ENCODE measurements at regions not wholly inside any gene's neighbourhood (a gene's known extent, or its start where the extent isn't known, plus 50 kb on each side); places are given as distances from the start of the nearest gene placed in this dataset.

DNA sequence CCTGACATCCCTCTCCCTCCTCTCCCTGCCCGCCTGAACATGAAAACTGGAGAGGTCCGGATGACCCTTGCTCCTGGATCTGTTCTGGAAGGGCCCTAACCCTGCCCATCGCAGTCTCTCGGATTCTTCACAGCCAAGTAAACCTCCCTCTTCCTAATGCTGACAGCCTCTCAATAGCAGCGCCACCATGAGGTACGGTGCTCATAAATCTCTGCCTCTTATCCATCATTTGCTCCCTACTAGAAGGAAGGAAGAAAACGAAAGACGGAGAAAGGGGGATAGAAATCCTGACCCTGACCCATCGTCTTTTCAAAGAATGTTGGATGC is 257.9 kb downstream of the BCL11A start:
- DNase-seq (ENCODE audit: low read depth in 2 of 2), result no peak

DNA sequence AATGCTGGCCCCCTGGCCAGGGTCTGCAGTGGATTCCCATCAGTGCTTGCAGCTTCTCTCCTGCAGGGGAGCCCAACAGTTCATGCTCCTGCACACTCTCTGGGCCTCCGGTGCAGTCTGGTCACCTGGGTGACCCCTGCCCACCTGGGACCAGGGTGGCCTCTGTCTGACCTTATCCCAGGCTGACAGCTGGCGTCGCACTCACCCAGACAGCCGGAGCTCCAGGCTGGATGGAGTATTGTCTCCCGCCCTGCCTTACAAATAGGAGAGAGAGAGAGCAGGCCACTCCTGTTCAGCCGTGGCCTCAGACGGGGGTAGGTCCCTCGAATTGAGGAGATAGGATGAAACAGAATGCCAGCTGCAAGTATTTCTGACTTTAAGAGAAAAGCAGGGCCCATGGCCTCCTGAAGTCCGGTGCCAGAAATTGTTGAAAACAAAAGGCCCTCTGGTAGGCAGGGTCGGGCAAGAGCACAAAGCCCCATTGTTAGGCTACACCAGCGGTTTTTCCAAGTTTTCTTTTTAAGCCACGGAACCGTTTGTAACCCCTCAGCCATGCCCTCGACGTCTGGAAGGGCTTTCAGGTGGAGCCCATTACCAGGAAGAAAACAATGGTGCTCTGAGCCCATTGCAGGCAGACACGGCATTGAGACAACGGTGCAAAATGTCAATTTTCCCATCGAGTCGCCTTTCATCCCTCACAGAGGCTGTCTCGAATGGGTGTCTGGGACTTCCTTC is 258.4 kb downstream of the BCL11A start:
- DNase-seq (ENCODE audit: low read depth in 2 of 2), result no peak

DNA sequence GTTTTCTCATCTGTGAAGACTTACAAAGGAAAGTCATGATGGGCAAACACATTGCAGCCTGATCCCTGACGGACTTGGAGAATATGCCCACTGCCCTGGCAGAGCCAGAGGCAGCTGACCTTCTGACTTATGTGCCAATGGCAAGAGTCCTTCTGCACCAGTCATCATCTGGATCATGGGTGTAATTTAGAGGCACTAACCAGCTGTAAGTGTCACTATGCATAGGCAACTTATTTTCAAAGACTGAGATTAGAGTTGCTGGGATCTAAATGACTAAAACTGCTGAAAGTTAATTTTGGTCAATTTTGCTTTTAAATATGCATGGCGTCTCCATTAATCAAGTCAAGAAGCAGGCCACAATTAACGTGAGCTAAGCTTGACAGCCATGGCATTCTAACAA is 261.2 kb downstream of the BCL11A start:
- DNase-seq (ENCODE audit: low read depth in 2 of 2), result no peak

DNA sequence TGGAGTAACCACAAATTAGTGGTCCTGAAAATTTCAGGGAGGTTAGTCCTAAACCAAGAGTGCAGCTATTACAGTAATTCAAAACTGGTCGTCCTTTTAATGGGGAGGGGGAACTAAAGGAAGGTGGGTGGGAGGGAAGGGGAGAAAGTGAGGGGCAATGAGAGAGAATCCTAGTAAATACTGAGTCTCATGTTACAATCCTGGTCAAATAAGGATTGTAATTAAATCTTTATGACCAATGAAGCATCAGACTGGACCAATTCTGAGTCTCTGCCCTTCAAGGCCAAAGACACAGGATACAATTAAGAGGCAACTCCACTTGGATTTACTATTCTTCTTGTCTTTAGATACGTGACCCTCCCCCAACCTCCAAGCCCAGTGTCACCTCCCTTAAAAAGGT is 262.9 kb downstream of the BCL11A start:
- no peak for DNase-seq (ENCODE audit: low read depth in 2 of 2)

DNA sequence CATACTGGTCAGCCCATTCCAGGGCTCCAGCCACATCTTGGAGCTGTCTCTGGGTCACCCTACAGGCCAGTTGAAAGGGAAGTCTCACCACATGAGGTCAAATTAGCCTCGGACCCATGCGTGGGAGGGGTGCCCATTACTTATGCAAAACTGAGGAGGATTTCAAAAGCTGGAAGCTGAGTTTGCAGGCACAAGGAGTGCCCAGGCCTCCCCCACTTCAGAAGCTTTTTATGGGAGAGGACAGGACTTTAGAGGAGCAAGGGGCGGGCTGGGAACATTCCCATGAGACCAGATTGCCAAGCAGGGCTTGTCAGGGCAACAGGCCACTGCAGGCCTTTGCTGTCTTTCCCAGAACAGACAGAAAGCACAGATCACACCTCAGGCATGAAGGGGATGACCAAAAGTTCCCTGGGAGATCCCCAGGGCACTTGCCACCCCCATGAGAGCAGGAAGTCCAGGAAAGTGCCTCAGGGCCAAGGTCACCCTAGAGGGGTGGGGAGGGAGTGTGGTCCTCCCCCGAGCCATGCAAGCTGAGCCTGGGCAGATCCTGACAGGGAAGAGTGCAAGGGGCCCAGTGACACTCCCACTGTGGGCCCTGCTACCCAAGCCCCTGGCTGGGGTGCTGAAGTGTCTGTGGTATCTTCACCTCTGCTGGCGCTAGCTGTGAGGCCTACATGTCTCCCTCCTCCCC is 267.7 kb downstream of the BCL11A start:
- DNase-seq (ENCODE audit: low read depth in 2 of 2), result no peak

DNA sequence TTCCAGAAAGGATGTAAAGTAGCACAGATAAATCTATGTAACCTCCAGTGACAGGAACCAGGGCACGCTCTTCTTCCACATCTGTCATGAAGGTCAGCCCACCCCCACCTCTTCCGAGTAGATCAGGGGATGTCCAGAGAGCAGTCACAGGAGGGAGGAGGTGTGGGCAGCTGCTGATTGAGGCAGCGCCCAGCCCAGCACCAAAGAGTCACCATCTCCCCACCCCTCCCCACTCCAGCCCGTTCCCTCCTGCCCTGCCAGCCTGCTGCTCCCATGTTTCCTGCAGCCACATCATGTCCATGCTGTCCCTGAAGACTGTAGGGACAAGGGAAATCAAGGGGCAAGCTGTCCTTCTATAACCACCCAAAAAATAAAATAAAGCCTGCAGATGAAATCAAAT is 269.8 kb downstream of the BCL11A start:
- DNase-seq (ENCODE audit: low read depth in 2 of 2), result no peak

DNA sequence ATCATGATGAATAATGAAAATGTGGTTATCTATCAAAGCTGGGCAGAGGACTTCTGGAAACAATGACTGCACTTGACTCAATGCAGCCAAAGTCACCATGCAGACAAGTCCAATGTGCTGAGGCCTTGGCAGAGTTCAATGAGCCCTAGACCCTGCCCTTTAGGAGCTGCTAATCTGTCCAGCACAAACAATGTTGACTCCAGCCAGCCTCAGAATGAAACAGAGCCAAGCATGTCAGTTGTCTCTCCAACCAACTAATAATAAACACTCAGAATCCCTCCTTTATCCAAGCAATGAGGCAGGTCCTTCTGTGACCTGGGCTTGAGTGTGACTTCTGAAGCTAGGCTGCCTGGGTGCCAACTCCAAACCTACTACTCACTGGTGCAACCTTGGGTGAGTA is 270.6 kb downstream of the BCL11A start:
- DNase-seq (ENCODE audit: low read depth in 2 of 2), result no peak

DNA sequence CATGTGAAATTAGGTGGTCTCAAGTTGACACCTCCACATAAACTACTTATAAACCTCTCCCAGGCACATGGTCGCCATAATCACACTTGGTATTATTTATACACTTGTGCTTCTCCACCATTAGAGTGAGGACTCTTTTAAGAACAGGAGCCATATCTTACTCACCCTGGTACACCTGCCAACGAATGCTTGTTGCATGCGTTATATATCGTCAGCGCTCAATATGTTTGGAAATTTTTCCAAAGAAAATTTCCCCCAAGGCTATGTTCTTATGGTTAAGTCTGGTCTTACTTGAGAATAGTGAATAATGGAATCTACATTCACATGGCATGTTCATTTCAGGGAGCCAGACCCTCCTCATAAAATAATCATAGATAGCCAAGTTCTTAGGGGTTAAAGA is 271.7 kb downstream of the BCL11A start:
- no peak for DNase-seq (ENCODE audit: low read depth in 2 of 2)

DNA sequence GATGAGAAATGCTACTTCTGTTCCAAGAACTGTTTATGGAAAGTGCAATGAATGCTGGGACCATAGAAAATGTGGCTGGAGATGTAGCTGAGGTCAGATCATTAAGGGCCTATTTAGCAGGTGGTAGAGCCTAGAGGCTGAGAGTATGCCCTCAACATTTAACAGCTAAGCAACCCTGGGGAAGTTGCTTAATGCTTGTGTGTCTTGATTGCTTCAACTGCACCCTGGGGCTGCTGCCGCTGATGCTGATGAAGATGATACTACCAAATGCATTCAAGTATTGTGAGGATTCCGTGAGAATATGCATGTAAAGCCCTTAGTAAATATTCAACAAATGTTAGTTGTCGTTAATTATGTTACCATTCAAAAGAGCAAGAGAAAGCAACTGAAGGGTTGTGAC is 273.2 kb downstream of the BCL11A start:
- DNase-seq (ENCODE audit: low read depth in 2 of 2), result no peak

DNA sequence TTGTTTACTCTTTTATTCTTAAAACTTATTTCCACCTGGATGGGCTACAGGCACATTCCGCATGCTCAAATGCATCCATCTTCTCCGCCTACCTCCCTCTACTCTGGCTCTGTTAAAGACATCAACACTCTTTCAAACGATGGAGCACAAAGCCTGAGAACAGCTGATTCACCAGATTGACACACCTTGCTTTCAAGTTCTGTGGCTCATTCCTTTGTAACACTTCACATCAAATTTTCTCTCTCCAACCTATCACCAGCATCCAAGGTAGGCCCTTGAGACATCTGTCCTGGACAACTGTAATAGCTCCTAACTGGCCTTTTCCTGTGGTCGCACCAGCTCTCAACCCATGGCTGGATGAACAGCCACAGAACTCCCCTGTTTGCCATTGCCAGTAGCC is 274.5 kb downstream of the BCL11A start:
- no peak for DNase-seq (ENCODE audit: low read depth in 2 of 2)

DNA sequence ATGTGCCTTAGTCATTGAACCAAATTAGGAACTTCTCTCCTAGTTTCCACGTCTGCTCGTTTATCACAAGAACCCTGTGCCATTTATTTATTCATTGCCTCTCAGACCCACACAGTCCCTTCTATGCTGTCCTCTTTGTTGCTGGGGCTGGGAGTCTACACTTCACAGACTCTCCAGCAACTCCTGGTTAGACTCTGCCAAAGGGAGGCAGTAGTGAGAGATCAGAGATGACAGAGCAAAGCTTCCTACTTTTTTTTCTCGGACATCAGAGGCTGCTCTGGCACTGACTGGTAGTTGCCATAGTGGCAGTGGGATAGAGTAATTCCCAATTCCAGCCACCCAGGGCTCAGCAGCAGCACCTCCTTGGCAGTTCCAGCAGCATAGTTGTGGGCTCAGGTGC is 277.5 kb downstream of the BCL11A start:
- DNase-seq (ENCODE audit: low read depth in 2 of 2), result no peak

DNA sequence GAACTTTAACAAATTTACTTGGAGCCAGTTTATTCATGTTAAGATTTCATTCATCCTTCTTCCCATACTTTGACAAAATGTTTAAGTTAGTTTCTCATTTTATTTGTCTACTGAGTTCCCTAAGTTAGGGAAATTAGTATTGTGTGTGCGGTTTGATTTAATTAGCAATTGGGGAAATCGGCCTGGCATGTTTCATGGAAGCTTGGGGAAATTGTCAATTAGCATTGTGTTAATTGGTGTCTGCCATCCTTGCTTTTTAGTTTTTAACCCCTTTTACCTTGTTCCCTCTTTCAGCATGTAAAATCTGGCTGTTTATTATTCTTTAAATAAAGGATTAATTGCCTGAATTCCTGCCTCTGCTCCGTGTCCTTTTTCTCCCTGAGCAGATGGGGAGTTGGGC is 279.6 kb downstream of the BCL11A start:
- no peak for DNase-seq (ENCODE audit: low read depth in 2 of 2)

DNA sequence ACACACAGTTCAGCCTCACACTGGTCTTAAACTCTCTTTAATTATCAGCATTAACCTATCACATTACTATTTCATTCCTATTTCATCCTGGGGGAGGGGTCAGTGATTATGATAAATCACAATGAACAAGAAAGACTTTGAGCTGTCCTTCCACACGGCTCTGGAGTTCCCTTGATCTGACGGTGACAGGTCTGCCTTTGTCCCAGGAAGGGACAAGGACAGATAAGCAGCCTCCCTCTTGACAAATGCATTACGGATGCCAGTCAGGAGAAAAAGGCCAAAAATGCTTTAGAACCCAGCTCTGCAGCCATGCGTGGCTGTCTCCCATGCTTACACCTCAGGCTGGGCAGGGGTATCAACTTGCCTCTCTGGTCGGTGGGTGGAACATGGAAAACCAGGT is 281.7 kb downstream of the BCL11A start:
- no peak for DNase-seq (ENCODE audit: low read depth in 2 of 2)

DNA sequence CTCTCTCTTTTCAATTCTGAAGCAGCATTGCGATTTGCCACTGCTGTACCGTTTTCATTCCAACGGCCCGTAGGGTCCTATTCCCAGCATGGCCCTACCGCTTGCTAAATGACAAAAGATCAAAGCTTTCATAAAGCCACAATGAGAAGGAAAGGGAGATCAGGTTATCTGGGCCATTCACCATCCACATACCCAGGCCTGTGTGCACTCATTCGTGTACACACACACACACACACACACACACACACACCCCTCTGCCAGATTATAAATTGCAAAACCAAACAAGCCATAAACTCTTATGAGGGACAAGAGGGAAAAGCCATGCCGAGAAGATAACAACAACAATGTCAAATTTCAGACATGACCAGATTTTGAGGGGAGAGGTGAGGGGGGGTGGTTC is 282.3 kb downstream of the BCL11A start:
- DNase-seq (ENCODE audit: low read depth in 2 of 2), result no peak

DNA sequence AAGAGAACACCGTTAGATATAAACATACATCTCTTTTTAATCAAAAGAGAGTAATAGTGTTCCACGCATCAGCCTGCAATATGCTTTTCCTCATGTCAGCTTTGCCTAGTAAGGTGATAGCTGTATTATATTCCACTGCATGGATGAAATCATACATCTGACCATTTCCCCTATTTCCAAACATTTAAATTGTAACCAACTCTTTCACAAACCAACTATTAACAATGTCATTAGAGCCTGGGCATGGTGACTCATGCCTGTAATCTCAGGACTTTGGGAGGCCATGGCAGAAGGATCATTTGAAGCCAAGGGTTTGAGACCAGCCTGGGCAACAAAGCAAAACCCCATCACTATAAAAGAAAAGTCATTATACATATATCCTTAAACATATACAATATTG is 284.8 kb downstream of the BCL11A start:
- no peak for DNase-seq (ENCODE audit: low read depth in 2 of 2)

DNA sequence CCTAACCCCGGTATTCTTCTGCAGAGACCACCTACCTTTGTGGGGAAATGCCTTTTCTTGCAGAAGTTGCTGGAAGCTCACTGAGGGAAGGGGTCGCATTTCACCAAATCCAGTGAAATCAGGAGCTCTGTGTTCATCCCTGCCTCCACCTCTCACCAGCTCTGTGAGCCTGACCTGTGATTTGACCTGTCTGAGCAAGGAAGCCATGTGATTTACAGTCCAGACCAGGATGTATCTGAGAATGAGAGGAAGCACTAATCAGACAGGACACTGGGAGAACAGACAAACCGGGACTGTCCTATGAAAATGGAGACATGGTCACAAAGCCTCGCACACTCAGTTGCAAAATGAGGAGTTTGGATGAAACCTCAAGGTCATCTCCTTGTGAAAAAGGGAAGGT is 285.4 kb downstream of the BCL11A start:
- no peak for DNase-seq (ENCODE audit: low read depth in 2 of 2)

DNA sequence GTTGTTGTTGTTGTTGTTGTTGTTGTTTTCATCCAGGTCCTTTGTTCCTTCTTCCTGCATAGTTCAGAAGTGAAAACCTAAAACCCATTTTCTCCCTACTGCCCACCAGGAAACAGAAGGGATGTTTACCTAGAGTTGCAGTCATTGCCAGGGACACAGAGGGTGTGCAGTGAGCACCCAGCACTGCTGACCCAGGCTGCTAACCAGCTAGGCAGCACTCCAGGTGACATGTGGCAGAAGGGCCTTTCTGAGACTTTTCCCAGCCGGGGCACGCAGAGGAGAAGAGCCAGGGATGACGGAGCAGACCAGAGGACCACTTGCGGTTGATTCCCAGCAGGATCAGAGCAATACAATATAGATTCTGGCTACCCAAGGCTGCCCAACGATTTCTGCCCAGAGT is 286.3 kb downstream of the BCL11A start:
- no peak for DNase-seq (ENCODE audit: low read depth in 2 of 2)

DNA sequence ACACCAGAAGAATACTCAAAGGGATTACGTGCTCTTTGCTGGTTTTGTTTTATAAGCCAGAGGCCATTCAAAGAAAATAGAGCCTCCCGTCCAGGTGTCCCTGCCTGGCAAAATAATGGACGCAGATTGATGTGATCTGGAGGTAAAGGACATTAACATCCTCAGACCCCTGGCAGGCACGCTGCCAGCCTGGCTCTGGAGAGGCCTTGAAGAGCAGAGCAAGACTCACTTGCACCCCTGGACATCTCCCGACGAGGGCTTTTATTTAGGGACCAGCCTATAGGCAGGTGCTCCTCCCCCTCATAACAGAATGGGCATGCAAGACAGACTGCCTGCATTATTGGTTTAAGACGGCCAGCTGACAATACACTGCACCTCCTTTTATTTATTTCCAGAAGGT is 291.3 kb downstream of the BCL11A start:
- no peak for DNase-seq (ENCODE audit: low read depth in 2 of 2)

DNA sequence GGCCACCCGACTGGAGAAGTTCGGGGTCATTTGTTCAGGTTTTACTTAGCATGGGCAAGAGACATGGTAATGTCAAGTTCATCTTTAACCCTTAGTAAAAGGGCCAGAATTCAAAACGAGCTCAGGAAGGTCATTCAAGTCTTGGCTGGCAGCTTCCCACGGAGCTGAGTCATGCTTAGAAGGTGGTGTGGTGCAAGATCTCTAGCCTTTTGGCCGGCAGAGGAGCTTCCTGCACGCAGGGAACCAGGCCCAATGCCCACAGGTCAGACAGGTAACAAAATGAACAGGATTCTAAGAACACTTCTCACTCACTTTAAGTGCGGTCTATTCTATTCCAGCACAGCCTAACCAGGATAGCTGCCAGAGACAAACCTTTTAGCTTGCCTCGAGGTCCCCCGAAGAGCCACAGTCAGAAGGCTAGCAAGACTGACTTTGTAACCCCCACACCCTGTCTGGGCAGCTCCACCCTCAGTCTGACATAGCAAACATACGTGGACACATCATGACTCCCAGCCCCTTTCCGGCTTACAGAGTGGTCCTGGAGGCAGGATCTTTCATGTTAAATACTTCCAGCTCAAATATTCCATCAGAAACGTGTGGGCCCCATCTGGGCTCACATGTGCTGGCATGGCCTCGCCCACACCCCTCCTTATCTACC is 292.7 kb downstream of the BCL11A start:
- DNase-seq (ENCODE audit: low read depth in 2 of 2), result no peak

DNA sequence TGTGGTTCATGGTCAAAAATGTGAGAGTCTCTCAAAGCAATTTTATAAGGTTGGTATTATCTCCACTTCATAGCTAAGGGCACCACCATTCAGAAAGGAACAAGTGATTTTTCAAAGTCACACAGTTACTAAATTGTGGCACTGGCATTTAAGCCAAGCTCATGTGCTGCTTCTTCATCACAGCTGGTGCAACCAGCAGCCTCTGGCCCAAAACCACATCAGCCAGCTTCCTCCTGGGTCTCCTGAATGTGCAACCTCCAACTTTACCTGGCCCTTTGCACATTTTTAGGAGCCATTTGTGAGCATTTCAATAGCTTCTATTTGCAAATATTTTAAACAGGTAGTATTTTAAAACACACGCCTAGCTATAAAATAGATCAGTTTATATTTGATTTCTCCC is 293.7 kb downstream of the BCL11A start:
- DNase-seq (ENCODE audit: low read depth in 2 of 2), result no peak

DNA sequence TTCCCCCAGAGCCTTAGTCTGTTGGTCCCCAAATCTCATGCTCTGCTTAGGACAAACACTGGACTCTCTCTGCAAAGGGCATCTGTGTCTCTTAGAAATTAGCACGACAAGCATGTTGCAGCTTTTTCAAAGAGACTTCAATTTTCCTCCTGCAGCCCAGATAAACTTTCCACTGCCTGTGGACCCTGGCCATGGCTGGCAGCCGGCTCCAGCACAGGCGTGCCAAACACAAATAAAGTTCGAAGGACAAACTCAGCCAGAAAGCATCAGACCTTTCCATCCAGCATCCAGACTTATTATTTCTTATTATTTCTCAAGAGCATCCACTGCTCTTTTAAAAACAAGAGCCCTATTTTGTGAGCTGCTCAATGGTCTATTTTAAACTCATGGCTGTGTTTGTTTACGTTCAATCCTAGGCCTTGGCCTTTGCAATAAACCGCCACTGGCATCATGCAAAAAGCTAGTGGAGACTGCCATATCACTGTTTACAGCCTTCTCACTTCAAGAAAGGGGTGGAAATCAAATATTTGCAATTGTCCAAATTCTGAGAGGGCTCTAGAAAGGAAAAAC is 300.8 kb downstream of the BCL11A start:
- DNase-seq (ENCODE audit: low read depth in 2 of 2), result no peak

DNA sequence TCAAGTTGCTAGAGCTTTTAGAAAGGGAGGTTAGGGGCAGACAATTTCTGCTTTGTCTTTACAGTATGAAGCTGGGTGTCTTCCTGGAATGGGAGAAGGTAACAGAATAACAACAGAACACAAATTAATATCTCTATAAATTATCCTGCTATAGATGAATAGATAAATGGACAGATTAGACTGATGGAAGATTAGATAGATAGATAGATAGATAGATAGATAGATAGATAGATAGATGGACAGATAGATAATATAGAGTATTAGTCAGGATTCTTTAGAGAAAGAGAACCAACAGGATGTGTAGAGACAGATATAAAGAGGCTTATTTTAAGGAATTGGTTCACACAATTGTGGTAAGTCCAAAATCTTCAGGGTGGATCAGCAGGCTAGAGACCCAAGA is 302.2 kb downstream of the BCL11A start:
- DNase-seq (ENCODE audit: low read depth in 2 of 2), result no peak

DNA sequence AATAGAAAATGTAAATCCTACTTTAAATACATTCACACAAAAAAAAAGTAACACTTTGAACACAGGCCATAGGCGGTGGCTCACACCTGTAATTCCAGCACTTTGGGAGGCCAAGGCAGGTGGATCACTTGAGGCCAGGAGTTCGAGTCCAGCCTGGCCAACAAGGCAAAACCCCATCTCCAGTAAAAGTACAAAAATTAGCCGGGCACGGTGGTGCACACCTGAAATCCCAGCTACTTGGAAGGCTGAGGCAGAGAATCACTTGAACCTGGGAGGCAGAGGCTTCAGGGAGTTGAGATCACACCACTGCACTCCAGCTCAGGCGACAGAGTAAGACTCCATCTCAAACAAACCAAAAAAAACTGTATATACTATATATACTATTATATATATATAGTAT is 303.6 kb downstream of the BCL11A start:
- DNase-seq (ENCODE audit: low read depth in 2 of 2), result no peak

All from stimulated activated CD4-positive, alpha-beta T cell treated with anti-CD3 and anti-CD28 coated beads, Interleukin-4, amount 100 ng/mL, for 48 hours (primary cell).